K562 (cell line): ENCODE measurements at regions not wholly inside any gene's neighbourhood (a gene's known extent, or its start where the extent isn't known, plus 50 kb on each side); places are given as distances from the start of the nearest gene placed in this dataset.

Experiments used
- ATAC-seq: fragments of 200-7000 bp; cut with Tn5 transposase; 3 replicates; pipeline ENCODE4 v1.9.1; 2020; ENCODE audit warnings: moderate library complexity
- BruUV-seq: library from RNA; stranded (reverse); fragments of 400-500 nt; replicated peaks from 2 replicates; lab custom pipeline; 2021; lab: Mats Ljungman, UMichigan
- CTCF ChIA-PET: fragments of 300-600 bp; formaldehyde crosslinking; extraction: SDS; loops from one replicate; lab custom pipeline; 2021; ENCODE audit warnings: low intra/inter-chr PET ratio; lab: Yijun Ruan, JAX
- POLR2A ChIA-PET: fragments of 300-600, 350-650 bp; sonication (Branson Sonifier 250); formaldehyde crosslinking; extraction: SDS; loops from one replicate; lab custom pipeline; 2021; ENCODE audit warnings: antibody characterized with exemption, inconsistent platforms; lab: Yijun Ruan, JAX
- DNase-seq, 4 experiments: peaks; one replicate each; pipeline versions ENCODE4 v3.0.0 to v3.0.0-alpha.2; 2011 to 2018; ENCODE audit warnings: low spot score in 3 of 4, mixed read lengths in 3 of 4; ENCODE audit errors: extremely low read depth in 1 of 4
- FAIRE-seq: peaks from 2 replicates; lab custom pipeline; 2011; peaks lifted over from hg19 to GRCh38; lab: Jason Lieb, UNC
- H2AFZ ChIP-seq: 2 replicates; pipeline ENCODE4 v1.6.0; 2011; ENCODE audit warnings: low read depth, low read length, control low read depth, inconsistent platforms
- H3K27ac ChIP-seq: fragments of 200-600 bp; 3 replicates; pipeline ENCODE4 v1.8.0; 2011; ENCODE audit warnings: low read depth, mild to moderate bottlenecking, control low read depth, inconsistent platforms, low read length, moderate library complexity, mixed read lengths; ENCODE audit errors: extremely low read depth
- H3K27me3 ChIP-seq, 2 experiments: fragments of 300-600 bp in 1 of 2; 2 replicates in 1 of 2; 3 replicates in 1 of 2; pipeline versions ENCODE4 v1.6.0 to v1.8.0; 2011; ENCODE audit warnings: inconsistent platforms in 2 of 2, low read length in 2 of 2, mild to moderate bottlenecking in 1 of 2, mixed read lengths in 1 of 2, moderate library complexity in 1 of 2; ENCODE audit not compliant: control insufficient read depth in 2 of 2, insufficient read depth in 2 of 2
- H3K36me3 ChIP-seq: fragments of 300-600 bp; 3 replicates; pipeline ENCODE4 v1.8.0; 2011; ENCODE audit warnings: mild to moderate bottlenecking, low read length, inconsistent platforms; ENCODE audit not compliant: control insufficient read depth, insufficient read depth
- H3K4me1 ChIP-seq, 2 experiments: fragments of 200-600 bp in 1 of 2; replicated peaks in 1 of 2; 2 replicates in 1 of 2; 3 replicates in 1 of 2; pipeline versions ENCODE4 v1.5.1 to v1.8.0; 2011; ENCODE audit warnings: inconsistent platforms in 2 of 2, low read length in 2 of 2, mild to moderate bottlenecking in 1 of 2, mixed read lengths in 1 of 2, moderate library complexity in 1 of 2; ENCODE audit not compliant: control insufficient read depth in 2 of 2, insufficient read depth in 2 of 2
- H3K4me2 ChIP-seq: 2 replicates; pipeline ENCODE4 v1.6.1; 2011; ENCODE audit warnings: low read length, control low read depth, inconsistent platforms, mixed read lengths; ENCODE audit not compliant: insufficient read depth
- H3K4me3 ChIP-seq: fragments of 200-600 bp; sonication (generic), shearing (Covaris generic); 2 replicates; pipeline ENCODE4 v1.5.1; 2016; ENCODE audit warnings: control low read depth, inconsistent platforms
- H3K79me2 ChIP-seq: fragments of 200-600 bp; 3 replicates; pipeline ENCODE4 v1.8.0; 2011; ENCODE audit warnings: low read length, inconsistent platforms; ENCODE audit not compliant: control insufficient read depth, insufficient read depth
- H3K9ac ChIP-seq, 2 experiments: 2 replicates each; pipeline versions ENCODE4 v1.6.0 to v1.6.1; 2011; ENCODE audit warnings: low read depth in 2 of 2, low read length in 2 of 2, control low read depth in 1 of 2, inconsistent platforms in 1 of 2, mild to moderate bottlenecking in 1 of 2, mixed read lengths in 1 of 2; ENCODE audit not compliant: insufficient read depth in 1 of 2
- H3K9me1 ChIP-seq: one replicate; pipeline ENCODE4 v1.6.0; 2011; ENCODE audit warnings: inconsistent platforms, mild to moderate bottlenecking, low read length, moderate library complexity; ENCODE audit not compliant: control insufficient read depth, insufficient read depth
- H3K9me3 ChIP-seq: replicated peaks from 2 replicates; pipeline ENCODE4 v1.5.1; 2011; ENCODE audit warnings: low read depth, low read length, inconsistent platforms; ENCODE audit not compliant: control insufficient read depth, insufficient read depth
- H4K20me1 ChIP-seq: replicated peaks from 2 replicates; pipeline ENCODE4 v1.6.1; 2011; ENCODE audit warnings: low read length, inconsistent platforms, mixed read lengths; ENCODE audit not compliant: control insufficient read depth, insufficient read depth
- MAFG ChIP-seq: fragments of 450-650 bp; conservative IDR thresholded peaks from 2 replicates; pipeline ENCODE4 v1.6.1; 2016; ENCODE audit warnings: missing genetic modification characterization, missing compliant biosample characterization
- NUFIP1 ChIP-seq: fragments of 450-650 bp; IDR thresholded peaks from 2 replicates; pipeline ENCODE4 v1.6.1; 2018; ENCODE audit not compliant: partially characterized antibody
- SRSF7 ChIP-seq: fragments of 200-400 bp; formaldehyde crosslinking; optimal IDR thresholded peaks from 2 replicates; pipeline ENCODE3; 2017; ENCODE audit warnings: mild to moderate bottlenecking, low read depth, low read length
- ZNF124 ChIP-seq: sonication (generic); formaldehyde crosslinking; IDR thresholded peaks from 2 replicates; pipeline ENCODE4 v1.8.1; 2022; ENCODE audit warnings: missing genetic modification reagents
- WGBS: fragments of 100-300 bp; shearing (Covaris generic); methylation state at CpG from one replicate; pipeline ENCODE4 v1.1.6; 2016; ENCODE audit warnings: low coverage, mixed read lengths; ENCODE audit not compliant: insufficient coverage; ENCODE audit errors: missing lambda C conversion rate; 5-methylcytosine and 5-hydroxymethylcytosine counted together
- in situ Hi-C: fragments of 300-500 bp; cut with MboI; formaldehyde crosslinking; loops from 4 replicates; pipeline ENCODE4 v1.15.0; 2018; ENCODE audit warnings: inconsistent platforms, mixed read lengths
- intact Hi-C: fragments of 100-400 bp; cut with micrococcal nuclease; formaldehyde crosslinking; loops from 2 replicates; pipeline ENCODE4 v1.14.2; 2022
- TF ChIP-seq, protein P1 (sequence below): sonication (generic); formaldehyde crosslinking; IDR thresholded peaks from 2 replicates; pipeline ENCODE4 v1.8.0; 2022; ENCODE audit warnings: missing genetic modification reagents, mild to moderate bottlenecking, moderate library complexity, borderline replicate concordance
- TF ChIP-seq, protein P2 (sequence below): fragments of 250-450 bp; sonication (Bioruptor Pico); IDR thresholded peaks from 2 replicates; pipeline ENCODE4 v1.5.0; 2020; ENCODE audit warnings: mild to moderate bottlenecking
- TF ChIP-seq, protein P3 (sequence below): sonication (generic); formaldehyde crosslinking; IDR thresholded peaks from 2 replicates; pipeline ENCODE4 v1.8.0; 2022; ENCODE audit warnings: mild to moderate bottlenecking, missing genetic modification reagents

DNA sequence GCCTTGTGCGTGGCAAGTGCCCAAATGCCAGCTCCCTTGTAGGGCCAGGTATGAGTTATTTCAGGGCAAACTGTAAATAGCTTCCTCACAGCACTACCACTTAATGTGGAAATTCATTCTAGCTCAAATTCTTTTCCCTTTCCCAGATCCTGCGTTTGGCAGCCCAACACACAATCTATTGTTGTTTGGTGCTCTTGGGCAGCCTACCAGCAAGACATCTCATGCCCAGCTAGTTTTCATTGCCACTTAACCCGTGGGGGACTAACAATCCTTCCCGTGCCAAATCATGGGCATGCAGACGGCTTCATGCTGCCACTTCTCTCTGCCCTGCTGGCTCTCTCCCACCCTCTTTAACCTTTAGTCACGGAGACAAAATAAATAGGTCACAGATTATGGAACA is 454.2 kb downstream of the GRIA2 start:
- intact Hi-C loops (no loop called here), in situ Hi-C loops (no loop called here)
- no peaks in the 10 kb centered on the region for H3K9me3 ChIP-seq
- no peaks in the 10 kb centered on the region for H3K79me2 ChIP-seq
- no peak overlapping the region for H3K4me3 ChIP-seq
- ATAC-seq (no peak), DNase-seq (no peak), FAIRE-seq (no peak)
- TF ChIP-seq, protein P1, sequence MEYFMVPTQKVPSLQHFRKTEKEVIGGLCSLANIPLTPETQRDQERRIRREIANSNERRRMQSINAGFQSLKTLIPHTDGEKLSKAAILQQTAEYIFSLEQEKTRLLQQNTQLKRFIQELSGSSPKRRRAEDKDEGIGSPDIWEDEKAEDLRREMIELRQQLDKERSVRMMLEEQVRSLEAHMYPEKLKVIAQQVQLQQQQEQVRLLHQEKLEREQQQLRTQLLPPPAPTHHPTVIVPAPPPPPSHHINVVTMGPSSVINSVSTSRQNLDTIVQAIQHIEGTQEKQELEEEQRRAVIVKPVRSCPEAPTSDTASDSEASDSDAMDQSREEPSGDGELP, result no peak
- TF ChIP-seq, protein P2, sequence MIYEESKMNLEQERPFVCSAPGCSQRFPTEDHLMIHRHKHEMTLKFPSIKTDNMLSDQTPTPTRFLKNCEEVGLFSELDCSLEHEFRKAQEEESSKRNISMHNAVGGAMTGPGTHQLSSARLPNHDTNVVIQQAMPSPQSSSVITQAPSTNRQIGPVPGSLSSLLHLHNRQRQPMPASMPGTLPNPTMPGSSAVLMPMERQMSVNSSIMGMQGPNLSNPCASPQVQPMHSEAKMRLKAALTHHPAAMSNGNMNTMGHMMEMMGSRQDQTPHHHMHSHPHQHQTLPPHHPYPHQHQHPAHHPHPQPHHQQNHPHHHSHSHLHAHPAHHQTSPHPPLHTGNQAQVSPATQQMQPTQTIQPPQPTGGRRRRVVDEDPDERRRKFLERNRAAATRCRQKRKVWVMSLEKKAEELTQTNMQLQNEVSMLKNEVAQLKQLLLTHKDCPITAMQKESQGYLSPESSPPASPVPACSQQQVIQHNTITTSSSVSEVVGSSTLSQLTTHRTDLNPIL (CRISPR knock-in tag), result no peak
- no peak for TF ChIP-seq ZNF124
- TF ChIP-seq NUFIP1, result no peak
- no peak for TF ChIP-seq MAFG (tag)
- TF ChIP-seq, protein P3, sequence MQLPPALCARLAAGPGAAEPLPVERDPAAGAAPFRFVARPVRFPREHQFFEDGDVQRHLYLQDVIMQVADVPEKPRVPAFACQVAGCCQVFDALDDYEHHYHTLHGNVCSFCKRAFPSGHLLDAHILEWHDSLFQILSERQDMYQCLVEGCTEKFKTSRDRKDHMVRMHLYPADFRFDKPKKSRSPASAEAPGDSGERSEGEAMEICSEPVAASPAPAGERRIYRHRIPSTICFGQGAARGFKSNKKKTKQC (CRISPR knock-in tag), result no peak
- no peak for TF ChIP-seq SRSF7
- H4K20me1 ChIP-seq, result no peaks in the 10 kb centered on the region
- no peak overlapping the region for H2AFZ ChIP-seq
- ChIA-PET CTCF (no interaction called here), POLR2A (no interaction called here)
- no TSS peak for BruUV-seq
- 1% methylated on average over 6 of the region's 6 CpGs for WGBS
- no peak overlapping the region for H3K27ac ChIP-seq
- no peaks in the 10 kb centered on the region for H3K36me3 ChIP-seq
- H3K9ac ChIP-seq, result no peak overlapping the region
- H3K9me1 ChIP-seq, result no peaks in the 10 kb centered on the region
- no peaks in the 10 kb centered on the region for H3K27me3 ChIP-seq
- no peaks in the 10 kb centered on the region for H3K4me1 ChIP-seq
- no peak overlapping the region for H3K4me2 ChIP-seq
